SU-DHL-6 (cell line): ENCODE measurements at regions not wholly inside any gene's neighbourhood (a gene's known extent, or its start where the extent isn't known, plus 50 kb on each side); places are given as distances from the start of the nearest gene placed in this dataset.

ENCODE experiments used
- H2AFZ ChIP-seq: fragments of 200-600 bp; sonication (generic); 2 replicates; pipeline ENCODE4 v1.6.1; 2014; ENCODE audit warnings: low read depth, mild to moderate bottlenecking, moderate library complexity, mixed read lengths, antibody characterized with exemption, low read length; ENCODE audit not compliant: severe bottlenecking
- H3F3A ChIP-seq: fragments of 200-600 bp; shearing (Covaris generic); 2 replicates; pipeline ENCODE4 v1.6.0; 2016; ENCODE audit warnings: antibody characterized with exemption, mild to moderate bottlenecking; ENCODE audit not compliant: insufficient read depth
- H3K27ac ChIP-seq: fragments of 200-600 bp; sonication (generic); 2 replicates; pipeline ENCODE4 v1.5.1; 2016; ENCODE audit warnings: low read depth, mild to moderate bottlenecking, low read length, moderate library complexity, mixed read lengths
- H3K27me3 ChIP-seq: fragments of 200-600 bp; sonication (generic), shearing (Covaris generic); 2 replicates; pipeline ENCODE4 v1.6.0; 2014; ENCODE audit warnings: mild to moderate bottlenecking, low read length
- H3K36me3 ChIP-seq: fragments of 200-600 bp; sonication (generic); 2 replicates; pipeline ENCODE4 v1.6.1; 2014; ENCODE audit warnings: mild to moderate bottlenecking, low read length, mixed read lengths
- H3K4me2 ChIP-seq: fragments of 300-600, 200-600 bp; shearing (Covaris generic), sonication (generic); 2 replicates; pipeline ENCODE4 v1.6.0; 2014; ENCODE audit warnings: low read length, low read depth, mild to moderate bottlenecking; ENCODE audit not compliant: poor library complexity, severe bottlenecking
- H3K4me3 ChIP-seq: fragments of 200-600 bp; sonication (generic); 2 replicates; pipeline ENCODE4 v1.5.1; 2014; ENCODE audit warnings: antibody characterized with exemption, low read length, mild to moderate bottlenecking, mixed read lengths; ENCODE audit not compliant: insufficient read depth, poor library complexity, severe bottlenecking
- H3K79me2 ChIP-seq: fragments of 200-600 bp; sonication (generic); 2 replicates; pipeline ENCODE4 v1.6.1; 2014; ENCODE audit warnings: mild to moderate bottlenecking, low read length, moderate library complexity; ENCODE audit not compliant: insufficient read depth
- H3K9ac ChIP-seq: fragments of 200-600 bp; sonication (generic); 2 replicates; pipeline ENCODE4 v1.7.0; 2014; ENCODE audit warnings: mild to moderate bottlenecking, low read length
- H3K9me2 ChIP-seq: fragments of 200-600 bp; sonication (generic); replicated peaks from 2 replicates; pipeline ENCODE4 v1.6.1; 2014; ENCODE audit warnings: low read length; ENCODE audit not compliant: insufficient read depth
- H3K9me3 ChIP-seq: fragments of 200-600 bp; sonication (generic); 2 replicates; pipeline ENCODE4 v1.6.1; 2014; ENCODE audit warnings: low read length, mixed read lengths; ENCODE audit not compliant: insufficient read depth
- H4K20me1 ChIP-seq: fragments of 200-600 bp; sonication (generic); 2 replicates; pipeline ENCODE4 v1.6.1; 2014; ENCODE audit warnings: low read depth, mild to moderate bottlenecking, antibody characterized with exemption, low read length, moderate library complexity, mixed read lengths
- CTCF ChIP-seq: fragments of 200-600 bp; sonication (generic); IDR thresholded peaks from one replicate; pipeline ENCODE4 v1.5.1; 2017; ENCODE audit warnings: antibody characterized with exemption, mild to moderate bottlenecking, low read length, moderate library complexity; ENCODE audit not compliant: insufficient read depth, poor library complexity, severe bottlenecking
- EZH2phosphoT487 ChIP-seq: fragments of 200-600 bp; sonication (generic), shearing (Covaris generic); conservative IDR thresholded peaks from 2 replicates; pipeline ENCODE4 v1.6.1; 2018; ENCODE audit warnings: mild to moderate bottlenecking, antibody characterized with exemption, low read length, moderate library complexity, mixed read lengths

- no peaks in the 10 kb centered on the region for H4K20me1 ChIP-seq
- no peaks in the 10 kb centered on the region for H3K9me2 ChIP-seq
- no peaks in the 10 kb centered on the region for H3K27me3 ChIP-seq
- no peaks in the 10 kb centered on the region for H3K36me3 ChIP-seq
- no peak overlapping the region for H3K4me2 ChIP-seq
- no peaks in the 10 kb centered on the region for H3K79me2 ChIP-seq
- no peak overlapping the region for H3K27ac ChIP-seq
- H3K9ac ChIP-seq = no peak overlapping the region
- H3F3A ChIP-seq = no peaks in the 10 kb centered on the region
- no peak overlapping the region for H2AFZ ChIP-seq
- no peak overlapping the region for H3K4me3 ChIP-seq
- TF ChIP-seq CTCF (no peak), EZH2phosphoT487 (no peak)
- no peaks in the 10 kb centered on the region for H3K9me3 ChIP-seq
Measured at GRCh38 chr19:30304540-30304939, 67.6 kb upstream of the ZNF536 start.

- H3K4me3 ChIP-seq = no peak overlapping the region
Measured at GRCh38 chr19:30305346-30306060, 66.7 kb upstream of the ZNF536 start.

DNA sequence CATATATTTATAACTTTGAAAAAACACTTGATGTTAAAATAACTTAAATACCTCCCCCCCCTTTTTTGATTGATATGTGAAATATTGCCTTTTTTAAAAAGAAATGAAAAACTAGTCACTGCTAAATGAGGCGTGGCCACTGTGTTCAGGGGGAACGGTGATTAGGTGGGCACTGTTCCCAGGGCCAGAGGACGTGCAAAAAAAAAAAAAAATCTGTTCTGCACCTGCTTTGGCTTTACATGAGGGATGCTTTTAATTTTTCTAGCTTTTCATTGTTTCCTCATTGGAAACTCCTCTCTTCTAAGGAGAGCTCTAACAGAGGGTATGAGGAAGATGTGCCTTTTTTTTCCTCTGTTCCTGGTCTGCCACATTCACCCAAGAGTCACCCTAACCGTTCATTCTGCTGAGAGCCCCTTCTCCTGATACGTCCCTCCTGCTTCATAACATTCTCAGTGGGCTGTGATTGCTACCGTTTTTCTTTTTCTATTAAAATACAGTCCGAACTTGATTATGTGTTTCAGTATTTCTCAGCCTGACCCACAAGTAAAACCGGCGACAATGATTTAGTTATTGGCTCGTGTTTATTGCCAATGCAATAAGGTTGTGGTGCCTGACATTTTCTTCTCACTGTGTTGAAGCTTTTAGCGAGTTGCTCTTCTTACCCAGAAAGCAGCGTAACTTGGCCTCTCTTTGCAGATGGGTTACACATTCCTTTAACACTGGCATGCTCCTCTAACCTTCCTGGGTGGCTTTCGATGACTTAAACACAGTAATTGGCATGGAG lies 64.8 kb upstream of the ZNF536 start:
- Histone ChIP-seq H3K9ac (no peak overlapping the region), H3K27me3 (no peaks in the 10 kb centered on the region), H3K4me3 (no peak overlapping the region), H3K36me3 (no peaks in the 10 kb centered on the region), H3F3A (no peaks in the 10 kb centered on the region), H4K20me1 (no peaks in the 10 kb centered on the region), H3K9me2 (no peaks in the 10 kb centered on the region), H2AFZ (no peak overlapping the region), H3K9me3 (no peaks in the 10 kb centered on the region), H3K79me2 (no peaks in the 10 kb centered on the region), H3K4me2 (no peak overlapping the region), H3K27ac (no peak overlapping the region)
- TF ChIP-seq CTCF (no peak), EZH2phosphoT487 (no peak)

More at GRCh38 chr19:30305346-30306060, 66.7 kb upstream of the ZNF536 start:
- Histone ChIP-seq H2AFZ (no peak overlapping the region), H4K20me1 (no peaks in the 10 kb centered on the region), H3F3A (no peaks in the 10 kb centered on the region), H3K79me2 (no peaks in the 10 kb centered on the region), H3K4me2 (no peak overlapping the region), H3K27ac (no peak overlapping the region), H3K9me3 (no peaks in the 10 kb centered on the region), H3K9ac (no peak overlapping the region), H3K27me3 (no peaks in the 10 kb centered on the region), H3K9me2 (no peaks in the 10 kb centered on the region), H3K36me3 (no peaks in the 10 kb centered on the region)
- TF ChIP-seq EZH2phosphoT487 = no peak
- TF ChIP-seq CTCF = no peak
